ENCODE measurements at regions not wholly inside any gene's neighbourhood (a gene's known extent, or its start where the extent isn't known, plus 50 kb on each side); places are given as distances from the start of the nearest gene placed in this dataset.

DNA sequence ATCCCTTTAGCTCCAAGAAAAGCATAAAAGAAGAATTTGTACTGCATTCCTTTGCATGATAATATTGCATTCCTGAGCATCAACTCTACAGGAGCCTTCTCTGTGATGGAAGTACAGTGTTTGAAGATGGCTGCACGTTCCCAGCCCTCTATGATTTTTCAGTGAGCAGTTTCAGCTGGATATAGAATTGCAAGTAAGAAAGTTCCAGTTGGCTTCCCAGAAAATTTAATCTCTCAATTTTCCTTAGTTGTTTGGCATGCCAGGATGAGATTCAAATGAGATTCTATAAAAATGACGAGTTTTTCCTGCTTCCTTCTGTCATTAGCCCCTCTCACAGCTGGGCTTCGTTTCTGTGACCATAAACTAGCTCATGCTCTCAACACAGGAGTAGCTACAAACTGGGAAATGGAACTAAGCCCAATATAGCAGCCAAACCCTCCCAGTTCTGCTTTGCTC lies 109.9 kb downstream of the TTC8 start:
- no peaks in the 10 kb centered on the region for H3K79me2 ChIP-seq (ENCODE audit: insufficient read depth, low read depth, low read length)
- H4K20me1 ChIP-seq (ENCODE audit: insufficient read depth, low read length), result no peaks in the 10 kb centered on the region
- H3K9me2 ChIP-seq (ENCODE audit: insufficient read depth, low read length), result no peaks in the 10 kb centered on the region
- H3K36me3 ChIP-seq (ENCODE audit: insufficient read depth, low read length), result no peaks in the 10 kb centered on the region
- no peak overlapping the region for H2AFZ ChIP-seq (ENCODE audit: low read length)
- no peak for DNase-seq (ENCODE audit: low spot score)
- H3K9me3 ChIP-seq (ENCODE audit: low read length), result no peaks in the 10 kb centered on the region
- H3K4me1 ChIP-seq (ENCODE audit: insufficient read depth, low read length, poor library complexity, severe bottlenecking), result no peaks in the 10 kb centered on the region
- H3K4me3 ChIP-seq (ENCODE audit: low read depth, low read length, poor library complexity, severe bottlenecking), result no peak overlapping the region
- no peak overlapping the region for H3K4me2 ChIP-seq (ENCODE audit: low read length)
- CTCF ChIA-PET (ENCODE audit: unreplicated experiment), result no interaction called here
- POLR2A ChIA-PET, result no interaction called here
- TF ChIP-seq EZH2phosphoT487 (IDR thresholded peaks at IDR 0.05; ENCODE audit: borderline replicate concordance, low read depth, low read length), result no peak
- TF ChIP-seq, protein P1, sequence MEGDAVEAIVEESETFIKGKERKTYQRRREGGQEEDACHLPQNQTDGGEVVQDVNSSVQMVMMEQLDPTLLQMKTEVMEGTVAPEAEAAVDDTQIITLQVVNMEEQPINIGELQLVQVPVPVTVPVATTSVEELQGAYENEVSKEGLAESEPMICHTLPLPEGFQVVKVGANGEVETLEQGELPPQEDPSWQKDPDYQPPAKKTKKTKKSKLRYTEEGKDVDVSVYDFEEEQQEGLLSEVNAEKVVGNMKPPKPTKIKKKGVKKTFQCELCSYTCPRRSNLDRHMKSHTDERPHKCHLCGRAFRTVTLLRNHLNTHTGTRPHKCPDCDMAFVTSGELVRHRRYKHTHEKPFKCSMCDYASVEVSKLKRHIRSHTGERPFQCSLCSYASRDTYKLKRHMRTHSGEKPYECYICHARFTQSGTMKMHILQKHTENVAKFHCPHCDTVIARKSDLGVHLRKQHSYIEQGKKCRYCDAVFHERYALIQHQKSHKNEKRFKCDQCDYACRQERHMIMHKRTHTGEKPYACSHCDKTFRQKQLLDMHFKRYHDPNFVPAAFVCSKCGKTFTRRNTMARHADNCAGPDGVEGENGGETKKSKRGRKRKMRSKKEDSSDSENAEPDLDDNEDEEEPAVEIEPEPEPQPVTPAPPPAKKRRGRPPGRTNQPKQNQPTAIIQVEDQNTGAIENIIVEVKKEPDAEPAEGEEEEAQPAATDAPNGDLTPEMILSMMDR (conservative IDR thresholded peaks at IDR 0.05; ENCODE audit: low read length), result no peak
- intact Hi-C loops (cut with micrococcal nuclease; ENCODE audit: unreplicated experiment), result no loop called here
- BruUV-seq (replicated peaks), result no TSS peak
- no peak overlapping the region for H3K27ac ChIP-seq (ENCODE audit: low read depth, low read length, poor library complexity, severe bottlenecking)

DNA sequence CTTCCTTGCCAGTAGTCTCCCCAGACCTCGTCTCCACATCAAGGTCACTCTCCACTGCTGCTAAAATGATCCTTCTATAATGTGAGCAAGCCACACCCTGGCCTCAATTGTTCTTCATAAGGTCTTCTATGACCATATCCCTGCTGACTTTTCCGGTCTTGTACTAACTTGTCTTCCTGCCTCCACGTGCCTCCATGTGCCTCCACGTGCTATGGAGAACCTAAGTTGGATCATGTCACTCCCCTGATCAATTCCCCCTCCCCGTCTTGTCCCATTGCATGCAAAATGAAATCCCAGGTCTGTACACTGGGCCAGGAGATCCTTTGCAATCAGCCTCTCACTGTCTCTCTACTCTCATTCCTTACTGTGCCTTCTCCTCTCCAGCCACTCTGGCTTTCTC lies 110.6 kb downstream of the TTC8 start:
- DNase-seq (ENCODE audit: low spot score), result no peak
- Histone ChIP-seq H3K4me3 (ENCODE audit: low read depth, low read length, poor library complexity, severe bottlenecking) (no peak overlapping the region), H3K4me2 (ENCODE audit: low read length) (no peak overlapping the region), H3K36me3 (ENCODE audit: insufficient read depth, low read length) (no peaks in the 10 kb centered on the region), H4K20me1 (ENCODE audit: insufficient read depth, low read length) (no peaks in the 10 kb centered on the region), H3K27ac (ENCODE audit: low read depth, low read length, poor library complexity, severe bottlenecking) (no peak overlapping the region), H3K4me1 (ENCODE audit: insufficient read depth, low read length, poor library complexity, severe bottlenecking) (no peaks in the 10 kb centered on the region), H2AFZ (ENCODE audit: low read length) (no peak overlapping the region), H3K9me2 (ENCODE audit: insufficient read depth, low read length) (no peaks in the 10 kb centered on the region), H3K9me3 (ENCODE audit: low read length) (no peaks in the 10 kb centered on the region), H3K79me2 (ENCODE audit: insufficient read depth, low read depth, low read length) (no peaks in the 10 kb centered on the region)
- POLR2A ChIA-PET, result no interaction called here
- BruUV-seq (replicated peaks), result no TSS peak
- TF ChIP-seq EZH2phosphoT487 (IDR thresholded peaks at IDR 0.05; ENCODE audit: borderline replicate concordance, low read depth, low read length), result no peak
- TF ChIP-seq, protein P1 (conservative IDR thresholded peaks at IDR 0.05; ENCODE audit: low read length), result no peak
- CTCF ChIA-PET (ENCODE audit: unreplicated experiment), result no interaction called here
- intact Hi-C loops (cut with micrococcal nuclease; ENCODE audit: unreplicated experiment), result no loop called here

DNA sequence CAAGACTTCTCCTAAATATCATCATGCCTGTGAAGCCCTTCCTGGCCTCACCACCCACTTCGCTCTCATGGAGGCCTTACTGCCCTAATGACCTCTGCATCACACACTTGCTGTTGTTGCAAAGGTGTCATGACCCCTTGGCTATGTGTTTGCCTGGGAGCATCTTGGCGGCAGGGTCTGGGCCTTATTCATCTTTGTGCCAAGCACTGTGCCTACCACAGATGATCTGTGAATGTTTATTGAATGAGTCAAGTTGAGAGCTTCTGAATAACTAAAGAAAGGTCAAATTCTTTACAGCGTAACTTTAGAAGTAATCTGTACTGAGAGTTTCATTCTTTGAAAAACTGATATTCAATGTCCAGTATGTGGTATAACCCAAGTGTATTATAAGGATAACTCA lies 113.3 kb downstream of the TTC8 start:
- Histone ChIP-seq H3K27ac (ENCODE audit: low read depth, low read length, poor library complexity, severe bottlenecking) (no peak overlapping the region), H3K9me2 (ENCODE audit: insufficient read depth, low read length) (no peaks in the 10 kb centered on the region), H4K20me1 (ENCODE audit: insufficient read depth, low read length) (no peaks in the 10 kb centered on the region), H3K4me1 (ENCODE audit: insufficient read depth, low read length, poor library complexity, severe bottlenecking) (no peaks in the 10 kb centered on the region), H3K36me3 (ENCODE audit: insufficient read depth, low read length) (no peaks in the 10 kb centered on the region), H2AFZ (ENCODE audit: low read length) (no peak overlapping the region), H3K9me3 (ENCODE audit: low read length) (no peaks in the 10 kb centered on the region), H3K4me2 (ENCODE audit: low read length) (no peak overlapping the region), H3K79me2 (ENCODE audit: insufficient read depth, low read depth, low read length) (no peaks in the 10 kb centered on the region), H3K4me3 (ENCODE audit: low read depth, low read length, poor library complexity, severe bottlenecking) (no peak overlapping the region)
- no TSS peak for BruUV-seq (replicated peaks)
- no peak for DNase-seq (ENCODE audit: low spot score)
- POLR2A ChIA-PET, result no interaction called here
- intact Hi-C loops (cut with micrococcal nuclease; ENCODE audit: unreplicated experiment), result no loop called here
- CTCF ChIA-PET (ENCODE audit: unreplicated experiment), result no interaction called here
- TF ChIP-seq, protein P1 (conservative IDR thresholded peaks at IDR 0.05; ENCODE audit: low read length), result no peak
- TF ChIP-seq EZH2phosphoT487 (IDR thresholded peaks at IDR 0.05; ENCODE audit: borderline replicate concordance, low read depth, low read length), result no peak
